ENCODE measurements at regions not wholly inside any gene's neighbourhood (a gene's known extent, or its start where the extent isn't known, plus 50 kb on each side); places are given as distances from the start of the nearest gene placed in this dataset.

DNA sequence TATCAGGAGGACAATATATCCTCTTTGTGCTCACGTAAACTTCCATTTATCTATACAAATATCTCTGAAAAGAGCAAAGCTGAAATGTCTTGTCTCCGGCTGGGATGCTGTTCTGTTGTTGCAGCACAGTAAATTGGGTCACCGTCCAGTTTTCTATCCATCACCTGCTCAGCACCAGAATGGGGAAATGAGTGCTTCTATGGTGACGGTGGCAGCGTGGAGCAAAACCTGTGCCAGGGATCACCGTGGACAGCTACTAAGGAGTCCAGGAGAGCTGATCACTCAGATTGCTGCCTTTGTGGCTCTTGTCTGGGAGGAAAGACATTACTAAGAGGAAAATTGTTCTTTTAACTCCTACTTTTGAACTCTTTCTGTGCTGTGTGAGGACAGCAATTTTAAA is 531.6 kb downstream of the PSAT1 start:
- no peaks in the 10 kb centered on the region for H3K27me3 ChIP-seq (ENCODE audit: control insufficient read depth, insufficient read depth, low read length)
- H3K4me3 ChIP-seq (ENCODE audit: low read depth, low read length), result no peak overlapping the region
- TF ChIP-seq, protein P1, sequence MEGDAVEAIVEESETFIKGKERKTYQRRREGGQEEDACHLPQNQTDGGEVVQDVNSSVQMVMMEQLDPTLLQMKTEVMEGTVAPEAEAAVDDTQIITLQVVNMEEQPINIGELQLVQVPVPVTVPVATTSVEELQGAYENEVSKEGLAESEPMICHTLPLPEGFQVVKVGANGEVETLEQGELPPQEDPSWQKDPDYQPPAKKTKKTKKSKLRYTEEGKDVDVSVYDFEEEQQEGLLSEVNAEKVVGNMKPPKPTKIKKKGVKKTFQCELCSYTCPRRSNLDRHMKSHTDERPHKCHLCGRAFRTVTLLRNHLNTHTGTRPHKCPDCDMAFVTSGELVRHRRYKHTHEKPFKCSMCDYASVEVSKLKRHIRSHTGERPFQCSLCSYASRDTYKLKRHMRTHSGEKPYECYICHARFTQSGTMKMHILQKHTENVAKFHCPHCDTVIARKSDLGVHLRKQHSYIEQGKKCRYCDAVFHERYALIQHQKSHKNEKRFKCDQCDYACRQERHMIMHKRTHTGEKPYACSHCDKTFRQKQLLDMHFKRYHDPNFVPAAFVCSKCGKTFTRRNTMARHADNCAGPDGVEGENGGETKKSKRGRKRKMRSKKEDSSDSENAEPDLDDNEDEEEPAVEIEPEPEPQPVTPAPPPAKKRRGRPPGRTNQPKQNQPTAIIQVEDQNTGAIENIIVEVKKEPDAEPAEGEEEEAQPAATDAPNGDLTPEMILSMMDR (IDR thresholded peaks at IDR 0.05; ENCODE audit: insufficient read depth, low read length, poor library complexity, severe bottlenecking), result no peak
- DNase-seq (ENCODE audit: low read depth), result no peak
- H3K36me3 ChIP-seq (ENCODE audit: control insufficient read depth, insufficient read depth, low read length), result no peaks in the 10 kb centered on the region

DNA sequence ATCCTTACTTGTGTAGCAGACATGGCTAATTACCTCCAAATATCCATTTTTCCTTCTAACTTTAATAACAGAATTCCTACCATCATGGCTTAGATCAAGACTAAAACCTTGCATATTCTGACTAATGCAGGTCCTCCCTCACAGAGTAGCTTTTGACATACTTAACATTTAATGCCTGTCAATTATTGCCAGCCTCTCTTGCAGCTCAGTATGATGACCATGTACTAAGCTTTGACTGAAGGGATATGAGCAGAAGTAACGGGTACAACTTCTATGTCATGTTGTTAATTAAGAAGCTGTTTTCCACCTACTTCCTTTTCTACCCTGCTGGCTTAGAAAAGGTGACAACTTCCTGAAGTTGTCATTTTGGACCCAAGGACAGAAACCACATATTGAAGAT is 533.4 kb downstream of the PSAT1 start:
- H3K27me3 ChIP-seq (ENCODE audit: control insufficient read depth, insufficient read depth, low read length), result no peaks in the 10 kb centered on the region
- DNase-seq (ENCODE audit: low read depth), result no peak
- H3K36me3 ChIP-seq (ENCODE audit: control insufficient read depth, insufficient read depth, low read length), result no peaks in the 10 kb centered on the region
- TF ChIP-seq, protein P1 (IDR thresholded peaks at IDR 0.05; ENCODE audit: insufficient read depth, low read length, poor library complexity, severe bottlenecking), result no peak
- H3K4me3 ChIP-seq (ENCODE audit: low read depth, low read length), result no peak overlapping the region

DNA sequence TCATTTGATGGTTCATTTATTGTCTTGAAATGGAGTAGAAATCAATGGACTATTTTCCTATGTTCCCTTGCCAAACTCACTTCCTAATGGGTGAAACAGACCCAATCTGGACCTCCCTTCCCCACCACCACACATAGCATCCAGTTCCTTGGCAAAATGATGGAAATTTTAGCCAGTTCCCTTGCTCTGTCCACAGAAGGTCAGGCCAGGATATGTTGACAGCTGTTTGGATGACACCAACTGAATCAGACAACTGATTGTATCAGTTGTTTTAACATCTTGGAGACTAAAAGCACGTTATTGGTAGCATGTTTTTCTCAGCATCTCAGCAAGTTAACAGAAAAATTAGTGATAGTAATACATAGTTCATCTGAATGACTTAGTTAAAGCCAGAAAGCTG is 534.8 kb downstream of the PSAT1 start:
- H3K4me3 ChIP-seq (ENCODE audit: low read depth, low read length), result no peak overlapping the region
- no peaks in the 10 kb centered on the region for H3K27me3 ChIP-seq (ENCODE audit: control insufficient read depth, insufficient read depth, low read length)
- TF ChIP-seq, protein P1 (IDR thresholded peaks at IDR 0.05; ENCODE audit: insufficient read depth, low read length, poor library complexity, severe bottlenecking), result no peak
- H3K36me3 ChIP-seq (ENCODE audit: control insufficient read depth, insufficient read depth, low read length), result no peaks in the 10 kb centered on the region
- DNase-seq (ENCODE audit: low read depth), result no peak

DNA sequence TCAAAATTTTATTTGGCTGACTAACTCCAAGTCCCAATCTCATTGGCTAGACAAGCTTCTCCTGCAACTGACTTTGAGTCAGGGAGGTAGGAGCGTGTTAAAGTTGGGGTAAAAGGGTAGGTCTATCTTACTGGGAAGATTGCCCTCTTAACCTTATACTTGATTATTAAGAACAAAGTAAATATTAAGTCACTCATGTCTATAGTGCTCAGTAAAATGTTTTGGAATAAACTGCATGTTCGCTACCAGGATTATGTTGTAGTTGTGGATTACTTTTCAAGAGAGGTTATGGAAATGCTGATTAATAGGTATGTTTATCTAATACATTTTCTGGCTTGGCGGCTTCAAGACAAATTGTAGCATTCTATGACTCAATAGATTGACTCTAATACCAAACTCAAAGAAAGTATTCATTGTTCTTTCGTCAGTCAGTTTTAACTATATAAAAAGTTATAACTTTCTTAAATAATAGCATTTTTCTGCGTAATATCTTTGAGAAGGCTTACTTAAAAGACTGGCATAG is 539.1 kb downstream of the PSAT1 start:
- Histone ChIP-seq H3K36me3 (ENCODE audit: control insufficient read depth, insufficient read depth, low read length) (no peaks in the 10 kb centered on the region), H3K4me3 (ENCODE audit: low read depth, low read length) (no peak overlapping the region), H3K27me3 (ENCODE audit: control insufficient read depth, insufficient read depth, low read length) (no peaks in the 10 kb centered on the region)
- no peak for DNase-seq (ENCODE audit: low read depth)
- TF ChIP-seq, protein P1 (IDR thresholded peaks at IDR 0.05; ENCODE audit: insufficient read depth, low read length, poor library complexity, severe bottlenecking), result no peak

DNA sequence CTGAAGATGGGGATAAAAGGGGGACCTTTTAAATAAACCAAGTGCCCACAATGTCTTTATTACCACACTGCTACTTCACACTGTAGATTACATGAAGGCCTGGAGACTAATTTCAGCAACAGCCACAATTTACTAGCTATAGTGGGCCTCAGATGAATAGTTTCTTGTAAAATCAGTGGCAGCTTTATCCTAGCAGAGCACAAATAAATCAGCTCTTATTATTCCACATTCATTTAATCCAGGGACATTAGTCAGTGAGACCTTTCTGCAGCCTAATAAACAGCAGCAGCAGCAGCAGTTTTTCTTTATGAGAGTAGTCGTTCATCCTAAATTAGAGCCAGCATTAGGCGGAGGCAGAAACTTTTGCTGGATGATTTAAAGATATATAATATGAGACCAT is 542.3 kb downstream of the PSAT1 start:
- Histone ChIP-seq H3K36me3 (ENCODE audit: control insufficient read depth, insufficient read depth, low read length) (no peaks in the 10 kb centered on the region), H3K27me3 (ENCODE audit: control insufficient read depth, insufficient read depth, low read length) (no peaks in the 10 kb centered on the region), H3K4me3 (ENCODE audit: low read depth, low read length) (no peak overlapping the region)
- no peak for DNase-seq (ENCODE audit: low read depth)
- TF ChIP-seq, protein P1 (IDR thresholded peaks at IDR 0.05; ENCODE audit: insufficient read depth, low read length, poor library complexity, severe bottlenecking), result no peak

DNA sequence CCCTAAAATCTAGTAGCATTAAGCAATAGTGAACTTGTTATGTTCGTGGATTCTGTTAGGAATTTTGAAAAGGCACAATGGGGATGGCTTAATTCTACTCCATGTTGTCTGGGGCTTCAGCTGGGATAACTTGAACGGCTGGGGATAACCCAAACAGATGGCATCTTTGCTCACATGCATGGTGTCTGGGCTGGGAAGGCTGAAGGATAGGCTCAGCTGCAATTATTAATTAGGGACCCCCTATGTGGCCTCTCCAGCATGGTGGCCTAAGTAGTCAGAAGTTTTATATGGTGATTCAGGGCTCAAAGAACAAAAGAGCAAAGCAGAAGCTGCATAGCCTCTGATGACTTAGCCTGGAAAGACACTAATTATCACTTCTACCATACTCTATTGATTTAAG is 551.1 kb downstream of the PSAT1 start:
- TF ChIP-seq, protein P1 (IDR thresholded peaks at IDR 0.05; ENCODE audit: insufficient read depth, low read length, poor library complexity, severe bottlenecking), result no peak
- DNase-seq (ENCODE audit: low read depth), result no peak
- H3K4me3 ChIP-seq (ENCODE audit: low read depth, low read length), result no peak overlapping the region
- H3K36me3 ChIP-seq (ENCODE audit: control insufficient read depth, insufficient read depth, low read length), result no peaks in the 10 kb centered on the region
- H3K27me3 ChIP-seq (ENCODE audit: control insufficient read depth, insufficient read depth, low read length), result no peaks in the 10 kb centered on the region
